DMS153 (cell line): ENCODE measurements at regions not wholly inside any gene's neighbourhood (a gene's known extent, or its start where the extent isn't known, plus 50 kb on each side); places are given as distances from the start of the nearest gene placed in this dataset.

ENCODE experiments used
- DNase-seq: peaks from one replicate; lab custom pipeline; 2025; lab: John Stamatoyannopoulos, UW

DNA sequence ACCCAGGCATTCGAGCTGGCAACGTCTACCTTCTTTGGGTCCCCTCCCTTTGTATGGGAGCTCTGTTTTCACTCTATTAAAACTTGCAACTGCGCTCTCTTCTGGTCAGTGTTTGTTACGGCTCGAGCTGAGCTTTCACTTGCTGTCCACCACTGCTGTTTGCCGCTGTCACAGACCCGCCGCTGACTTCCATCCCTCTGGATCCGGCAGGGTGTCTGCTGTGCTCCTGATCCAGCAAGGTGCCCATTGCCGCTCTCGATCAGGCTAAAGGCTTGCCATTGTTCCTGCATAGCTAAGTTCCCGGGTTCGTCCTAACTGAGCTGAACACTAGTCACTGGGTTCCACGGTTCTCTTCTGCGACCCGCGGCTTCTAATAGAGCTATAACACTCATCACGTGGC lies 183.5 kb upstream of the GALNTL6 start:
- no peak for DNase-seq

DNA sequence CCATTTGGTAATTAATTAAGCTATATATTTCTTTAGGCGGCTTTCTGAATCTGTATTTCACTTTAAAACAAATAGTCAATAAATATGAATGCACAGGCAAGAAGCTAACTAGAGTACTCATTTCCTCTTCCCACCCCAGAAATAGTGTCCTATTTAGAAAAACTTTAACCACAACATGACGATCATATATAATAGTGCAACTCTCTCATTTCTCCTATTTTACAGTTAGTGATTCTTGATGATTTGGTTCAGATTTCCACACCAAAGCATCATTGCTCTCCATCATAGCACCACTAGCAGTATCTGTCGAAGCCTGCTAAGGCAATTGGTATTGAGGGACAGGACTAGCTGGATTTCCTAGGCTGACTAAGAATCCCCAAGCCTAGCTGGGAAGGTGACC lies 184.0 kb upstream of the GALNTL6 start:
- no peak for DNase-seq

DNA sequence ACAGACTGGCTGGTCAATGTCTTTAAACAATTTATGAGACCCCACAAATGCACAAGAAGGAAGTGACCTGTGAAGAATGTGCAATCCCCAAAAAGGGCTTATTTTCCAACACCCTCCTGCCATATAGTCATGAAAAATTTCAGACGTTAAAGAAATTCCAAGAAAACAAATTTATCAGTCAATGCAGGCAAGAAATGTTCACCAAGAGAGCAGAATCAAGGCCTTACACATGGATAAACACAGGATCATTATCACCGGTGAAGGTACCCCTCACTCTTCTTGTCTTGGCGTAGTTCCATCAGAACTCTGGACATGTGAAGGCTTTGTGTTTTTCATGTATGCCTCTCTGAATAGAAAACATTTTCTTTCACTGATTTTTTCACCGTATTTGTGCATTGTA lies 186.7 kb upstream of the GALNTL6 start:
- DNase-seq, result no peak

DNA sequence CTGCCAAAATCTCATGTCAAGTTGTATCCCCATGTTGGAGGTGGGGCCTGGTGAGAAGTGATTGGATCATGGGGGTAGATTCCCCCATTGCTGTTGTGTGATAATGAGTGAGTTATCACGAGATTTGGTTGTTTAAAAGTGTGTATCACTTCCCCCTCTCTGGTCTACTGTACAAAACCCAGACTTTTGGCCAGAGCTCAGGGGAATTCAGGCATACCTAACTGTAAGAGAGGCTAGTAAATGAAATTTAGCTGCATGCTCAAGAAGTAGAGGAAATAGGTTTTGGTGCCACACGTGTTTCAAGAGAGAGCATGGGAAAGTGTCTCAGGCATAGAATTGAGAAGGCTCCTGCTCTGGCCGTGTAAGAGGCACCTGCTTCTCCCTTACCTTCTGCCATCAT lies 190.5 kb upstream of the GALNTL6 start:
- no peak for DNase-seq

DNA sequence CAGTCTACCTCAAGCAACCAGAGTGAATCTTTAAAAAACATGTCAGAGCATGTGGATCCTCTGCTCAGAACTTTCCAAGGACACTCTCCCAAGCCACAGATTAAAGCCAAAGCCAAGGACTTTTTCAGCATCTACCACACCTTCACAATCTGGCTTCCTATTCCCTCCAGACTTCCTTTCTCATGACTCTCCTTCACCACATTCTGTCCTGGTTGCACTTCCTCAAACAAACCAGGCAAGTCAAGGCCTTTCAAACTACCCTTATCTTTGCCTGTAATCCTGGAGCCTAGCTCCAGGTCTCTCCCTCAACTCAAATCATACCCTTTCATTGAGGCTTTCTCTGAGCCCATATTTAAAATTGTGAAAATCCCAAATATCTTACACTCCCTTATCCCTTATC lies 191.6 kb upstream of the GALNTL6 start:
- no peak for DNase-seq

DNA sequence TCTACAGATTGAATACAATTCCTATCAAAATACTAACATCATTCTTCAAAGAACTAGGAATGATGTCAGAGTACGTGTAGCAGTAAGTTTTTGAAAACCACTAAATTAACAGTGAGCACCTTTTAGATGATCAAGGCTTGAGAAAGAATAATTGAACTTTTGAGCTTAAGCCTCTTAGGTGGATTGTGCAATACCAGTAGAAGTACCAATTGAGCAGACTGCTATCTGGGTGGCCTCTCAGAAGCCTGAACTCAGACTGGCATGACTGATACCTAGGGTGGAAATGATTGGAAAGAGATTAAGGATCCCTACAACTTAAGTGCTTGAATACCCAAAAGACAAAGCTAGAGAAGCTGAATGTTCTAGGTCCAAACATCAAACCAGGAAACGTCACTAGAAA lies 200.3 kb upstream of the GALNTL6 start:
- no peak for DNase-seq

DNA sequence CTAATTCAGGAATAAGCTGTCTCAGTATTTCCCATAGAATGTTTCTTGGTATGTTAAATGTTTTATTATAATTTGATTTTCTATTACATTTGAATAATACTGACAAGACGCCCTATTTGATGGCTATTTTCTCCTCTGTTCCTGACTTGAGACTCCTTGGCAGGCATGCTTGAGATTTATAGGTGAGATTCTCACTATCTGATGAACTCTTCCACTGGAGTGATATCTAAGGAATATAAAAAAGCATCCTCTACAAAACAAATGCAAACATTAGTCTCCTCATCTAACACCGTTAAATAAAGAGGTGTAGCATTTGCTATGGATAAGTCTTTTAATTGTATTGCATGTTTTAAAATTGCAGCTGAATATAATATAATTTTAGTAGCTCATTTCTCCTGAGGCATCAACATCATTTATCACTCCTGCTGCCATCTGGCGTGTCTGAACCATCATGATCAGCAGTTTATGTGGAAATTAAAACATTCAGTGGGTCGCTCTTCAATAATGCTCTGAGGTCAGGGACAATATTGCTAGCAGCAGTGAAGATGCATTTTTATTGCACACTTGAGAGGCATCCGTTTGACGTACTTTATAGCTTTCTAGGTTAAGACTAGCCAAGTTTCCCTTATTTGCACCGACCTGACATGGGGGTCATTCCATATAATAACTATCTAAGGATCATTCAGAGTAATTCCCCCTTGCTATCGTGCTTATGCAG lies 210.4 kb upstream of the GALNTL6 start:
- no peak for DNase-seq

DNA sequence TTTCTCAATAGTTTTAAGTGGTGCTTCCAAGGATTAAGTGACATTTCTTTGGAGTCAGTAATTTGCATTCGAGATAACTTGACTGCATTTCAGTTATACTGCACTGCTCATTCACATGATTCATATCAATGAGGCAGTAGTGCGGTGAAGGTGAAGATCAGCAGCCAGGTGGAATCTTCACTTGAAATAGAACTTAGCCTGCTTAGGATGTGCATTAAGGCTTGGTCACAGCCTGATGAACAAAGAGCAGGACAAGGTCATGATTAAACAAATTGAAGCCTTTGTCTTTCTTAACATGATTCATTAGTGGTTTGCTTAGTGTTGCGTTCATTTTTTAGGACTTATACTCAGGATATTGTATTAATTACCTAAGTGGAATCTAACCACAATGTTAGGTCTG lies 212.1 kb upstream of the GALNTL6 start:
- DNase-seq, result no peak

DNA sequence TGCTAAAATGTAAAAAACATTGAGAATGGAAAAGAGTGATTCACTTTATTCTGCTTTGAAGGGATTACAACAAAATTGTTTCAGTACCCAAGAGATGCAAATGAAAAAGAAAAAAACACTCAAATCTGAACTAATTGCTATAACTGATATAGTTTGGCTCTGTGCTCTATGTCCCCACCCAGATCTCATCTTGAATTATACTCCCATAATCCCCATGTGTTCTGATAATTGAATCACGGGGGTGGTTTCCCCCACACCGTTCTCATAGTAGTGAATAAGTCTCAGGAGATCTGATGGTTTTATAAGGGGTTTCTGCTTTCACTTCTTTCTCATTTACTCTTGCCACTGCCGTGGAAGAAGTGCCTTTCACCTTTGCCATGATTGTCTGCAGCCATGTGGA lies 213.6 kb upstream of the GALNTL6 start:
- DNase-seq, result no peak

DNA sequence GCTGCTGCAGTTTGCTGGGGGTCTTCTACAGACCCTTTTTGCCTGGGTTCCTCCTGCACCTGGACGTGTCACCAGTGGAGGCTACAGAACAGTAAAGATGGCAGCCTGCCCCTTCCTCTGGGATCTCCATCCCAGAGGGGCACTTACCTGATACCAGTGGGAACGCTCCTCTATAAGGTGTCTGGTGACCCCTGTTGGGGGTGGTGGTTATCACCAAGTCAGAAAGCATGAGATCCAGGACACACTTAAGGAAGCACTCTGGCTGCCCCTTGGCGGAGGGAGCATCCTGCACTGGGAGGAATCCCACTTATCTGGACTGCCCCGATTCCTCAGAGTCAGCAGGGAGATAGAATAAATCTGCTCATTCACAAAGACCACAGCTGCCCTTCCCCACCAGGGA lies 218.9 kb upstream of the GALNTL6 start:
- no peak for DNase-seq

DNA sequence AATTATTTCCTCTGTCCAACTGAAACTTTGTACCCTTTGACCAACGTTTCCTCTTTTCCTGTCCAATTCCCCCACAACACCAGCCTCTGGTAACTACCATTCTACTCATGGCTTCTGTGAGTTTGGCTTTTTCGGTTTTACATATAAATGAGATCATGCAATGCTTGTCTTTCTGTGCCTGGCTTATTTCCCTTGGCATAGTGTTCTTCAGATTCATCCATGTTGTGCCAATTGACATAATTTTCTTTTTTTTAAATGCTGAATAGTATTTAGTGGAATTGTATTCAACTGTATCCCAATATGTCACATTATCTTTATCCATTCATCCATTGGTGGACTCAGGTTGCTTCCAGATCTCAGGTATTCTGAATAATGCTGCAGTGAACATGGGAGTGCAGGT lies 222.5 kb upstream of the GALNTL6 start:
- no peak for DNase-seq

DNA sequence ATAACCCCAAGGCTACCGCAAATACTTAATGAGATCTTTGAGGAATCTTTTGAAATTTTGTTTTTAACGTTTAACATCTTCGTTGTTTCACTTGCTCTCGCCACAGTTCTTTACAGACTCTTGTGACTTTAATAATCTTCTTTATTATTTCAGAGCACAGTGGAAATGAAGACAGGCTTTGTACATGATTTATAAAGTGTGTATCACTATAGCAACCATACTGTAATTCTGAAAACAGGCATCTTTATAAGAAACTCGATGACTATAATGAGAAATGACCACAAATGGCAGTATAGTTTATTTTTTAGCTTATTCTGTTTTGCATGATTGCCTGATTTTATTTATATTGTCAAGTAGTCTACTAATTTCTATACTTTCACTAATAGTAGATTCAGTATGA lies 224.4 kb upstream of the GALNTL6 start:
- no peak for DNase-seq

DNA sequence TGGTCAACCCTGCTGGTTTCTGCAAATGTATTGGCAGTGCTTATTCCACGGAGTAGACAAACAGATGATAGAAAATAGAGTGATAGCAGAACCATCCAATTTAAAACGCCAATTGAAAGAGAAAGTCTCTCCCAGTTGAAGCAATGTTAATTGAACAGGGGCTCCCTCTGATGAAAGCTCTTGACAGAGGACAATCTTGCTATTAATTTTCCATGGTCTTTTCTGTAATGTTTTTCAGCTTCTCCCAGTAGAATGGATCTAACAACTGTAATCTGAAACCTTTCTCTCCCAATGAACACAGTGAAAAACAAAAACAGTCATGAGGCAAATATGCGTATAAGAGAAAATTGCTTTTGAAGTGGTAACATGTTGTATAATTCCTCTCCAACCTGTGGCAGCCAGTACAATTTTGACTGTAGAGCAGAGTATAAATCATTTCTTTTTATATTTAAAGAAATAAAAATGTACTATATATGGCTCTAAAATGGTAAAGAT lies 225.1 kb upstream of the GALNTL6 start:
- no peak for DNase-seq

DNA sequence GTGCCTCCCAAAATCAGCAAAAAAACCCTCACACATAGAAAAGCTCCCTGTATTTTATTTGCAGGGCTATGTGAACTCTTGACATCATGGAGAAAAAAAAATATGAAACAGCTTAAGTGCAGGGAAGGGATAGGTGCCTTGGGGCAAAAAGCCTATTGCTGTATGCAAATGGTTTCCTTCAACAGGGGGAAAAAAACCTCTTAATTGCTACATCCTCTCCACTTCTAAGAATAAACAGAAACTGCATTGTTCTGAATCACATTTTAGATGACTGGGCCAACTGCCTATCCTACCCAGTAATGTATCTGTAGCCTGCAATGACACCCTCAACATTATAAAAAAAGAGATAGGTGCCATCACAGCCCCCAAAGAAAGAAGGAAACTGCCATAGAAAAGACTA lies 229.4 kb upstream of the GALNTL6 start:
- no peak for DNase-seq

DNA sequence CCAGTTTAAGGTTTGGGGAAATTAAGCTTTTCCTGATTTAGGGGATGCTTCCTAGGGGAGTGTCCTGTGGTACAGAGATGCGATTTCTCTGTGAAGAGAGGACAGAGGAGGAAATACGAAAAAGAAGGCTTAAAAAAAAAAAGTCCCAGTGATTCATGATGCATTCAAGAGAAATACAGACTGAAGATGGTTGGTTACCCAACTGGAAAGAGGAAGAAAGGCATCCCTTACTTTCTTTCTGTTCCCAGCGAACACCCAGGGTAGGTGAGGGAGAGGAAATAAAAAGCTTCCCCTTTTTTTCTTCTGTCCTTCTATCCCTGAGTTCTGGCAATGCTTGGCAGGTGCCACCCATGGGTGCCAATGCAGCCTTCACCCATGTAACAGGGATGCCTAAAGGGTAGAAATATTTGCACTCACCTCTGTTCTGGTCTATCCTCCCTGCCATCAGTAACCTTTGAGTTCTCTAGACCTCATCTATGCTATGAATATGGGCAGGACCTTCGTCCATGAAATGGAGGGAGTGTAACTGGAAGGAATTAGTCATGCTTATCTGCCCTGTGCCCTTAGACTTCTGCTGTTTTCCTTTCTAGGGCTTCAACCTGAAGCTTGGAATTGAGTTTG lies 230.1 kb upstream of the GALNTL6 start:
- no peak for DNase-seq

DNA sequence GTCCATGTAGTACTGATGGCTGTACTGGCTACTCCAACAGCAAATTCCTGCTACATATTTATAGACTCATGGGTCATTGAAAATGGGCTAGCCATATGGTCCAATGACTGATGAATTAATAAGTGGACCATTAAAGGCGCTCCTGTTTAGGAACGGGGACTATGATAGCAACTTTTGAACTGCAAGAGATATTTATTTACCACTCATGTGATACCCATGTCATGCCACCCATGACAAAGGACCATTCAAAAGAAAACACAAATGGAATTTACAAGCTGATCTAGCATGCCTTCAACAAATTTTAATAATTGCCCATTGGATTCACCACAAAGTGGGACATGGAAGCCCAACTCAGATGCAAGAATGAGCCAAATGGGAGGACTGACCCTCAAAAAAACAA lies 240.0 kb upstream of the GALNTL6 start:
- no peak for DNase-seq

DNA sequence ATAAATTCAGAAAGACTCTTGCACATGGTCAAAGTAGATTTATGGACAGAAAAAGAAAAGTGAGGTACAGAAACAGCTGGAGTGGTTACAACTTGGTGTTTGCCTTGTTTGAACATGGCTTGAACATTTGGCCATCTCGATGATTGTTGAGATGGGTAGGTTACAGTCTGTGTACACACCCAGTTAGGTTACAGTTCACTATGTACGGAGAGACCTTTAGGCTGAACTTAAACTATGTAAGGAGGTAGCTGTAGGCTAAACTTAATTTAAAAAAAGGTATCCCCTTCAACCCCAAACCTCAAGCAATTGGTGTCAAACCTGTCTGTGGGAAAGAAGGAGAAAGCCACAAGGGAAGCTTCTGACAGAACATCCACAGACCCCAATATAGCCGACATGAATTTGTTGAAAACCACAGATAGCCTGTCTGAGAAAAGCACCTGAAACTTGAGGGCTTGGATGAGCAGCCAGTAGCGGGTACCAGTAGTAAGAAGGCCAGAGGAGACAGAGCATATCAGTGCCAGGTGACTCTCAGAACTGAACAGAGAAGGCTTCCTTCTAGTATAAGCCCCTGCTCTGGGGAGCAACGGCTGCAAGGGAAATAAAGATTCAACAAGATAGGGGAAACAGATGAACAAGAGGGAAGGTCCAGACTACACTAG lies 247.9 kb upstream of the GALNTL6 start:
- no peak for DNase-seq

DNA sequence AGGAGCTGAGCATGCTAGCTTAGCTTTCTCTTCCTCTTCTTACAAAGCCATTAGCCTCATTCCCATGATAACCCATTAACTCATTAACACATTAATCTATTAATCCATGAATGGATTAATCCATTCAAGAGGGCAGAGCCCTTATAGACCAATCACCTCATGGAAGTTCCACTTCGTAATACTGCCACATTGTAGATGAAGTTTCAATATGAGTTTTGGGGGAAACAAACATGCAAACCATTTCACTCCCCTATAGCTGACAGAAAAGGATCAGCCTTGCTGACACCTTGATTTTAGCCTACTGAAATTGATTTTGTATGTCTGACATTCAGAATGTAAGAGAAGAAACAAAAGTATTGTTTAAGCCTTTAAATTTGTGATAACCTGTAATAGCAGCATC lies 251.8 kb upstream of the GALNTL6 start:
- no peak for DNase-seq

DNA sequence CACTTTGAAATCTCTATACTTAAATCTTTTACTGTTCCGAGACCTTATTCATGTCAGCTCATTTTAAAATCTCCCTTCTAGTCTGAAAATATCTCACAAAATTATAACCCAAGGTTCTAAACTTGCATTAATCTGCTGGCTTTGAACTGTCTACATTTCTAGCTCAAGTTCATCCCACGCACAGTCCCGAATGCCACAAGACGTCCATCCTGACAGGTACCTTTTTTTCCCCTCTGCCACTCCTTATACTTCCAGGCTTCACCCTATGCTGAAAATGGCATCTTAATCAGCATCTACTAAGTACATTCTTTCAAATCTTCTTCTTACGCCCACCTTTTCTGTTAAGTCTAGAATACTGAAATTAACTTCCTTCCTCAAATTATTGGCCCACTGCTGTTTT lies 259.2 kb upstream of the GALNTL6 start:
- DNase-seq, result no peak

DNA sequence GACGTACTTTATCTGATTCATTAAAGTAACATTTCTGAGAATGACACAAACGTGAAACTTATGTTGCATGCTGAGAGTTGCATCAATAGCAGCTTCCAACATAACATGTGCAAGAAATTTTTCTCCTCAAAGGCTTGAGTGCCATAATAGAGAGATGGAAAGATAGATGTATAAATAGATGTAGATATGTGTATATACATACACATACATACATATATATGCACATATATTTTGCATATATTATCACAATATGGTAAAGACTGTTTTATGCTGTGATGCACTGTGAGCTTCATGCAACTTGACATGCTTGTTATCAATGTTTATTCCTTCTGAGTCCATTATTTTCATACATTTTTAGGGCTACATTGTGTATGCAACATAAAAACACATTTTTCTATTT lies 270.6 kb upstream of the GALNTL6 start:
- no peak for DNase-seq

DNA sequence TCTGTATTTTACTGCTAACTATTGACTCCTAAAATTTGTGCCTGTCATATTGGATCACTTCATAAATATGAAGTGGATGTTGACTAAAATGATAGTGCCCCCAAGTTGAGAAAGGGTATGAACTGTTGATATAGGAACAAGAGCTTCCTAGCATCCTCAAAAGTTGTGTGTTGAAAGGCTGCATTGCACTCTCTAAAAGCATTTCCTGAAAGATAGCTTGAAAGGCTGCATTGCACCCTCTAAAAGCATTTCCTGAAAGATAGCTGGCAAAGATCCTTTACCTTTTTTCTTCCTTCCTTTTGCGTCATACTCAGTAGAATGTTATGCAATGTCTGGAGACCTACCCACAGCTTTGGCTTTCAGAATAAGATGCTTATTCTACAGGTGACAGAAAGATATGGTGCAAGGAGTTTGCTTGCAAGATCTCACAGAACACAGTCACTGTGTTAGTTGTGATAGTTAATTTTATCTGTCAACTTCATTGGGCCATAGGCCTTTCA lies 274.6 kb upstream of the GALNTL6 start:
- DNase-seq, result no peak

DNA sequence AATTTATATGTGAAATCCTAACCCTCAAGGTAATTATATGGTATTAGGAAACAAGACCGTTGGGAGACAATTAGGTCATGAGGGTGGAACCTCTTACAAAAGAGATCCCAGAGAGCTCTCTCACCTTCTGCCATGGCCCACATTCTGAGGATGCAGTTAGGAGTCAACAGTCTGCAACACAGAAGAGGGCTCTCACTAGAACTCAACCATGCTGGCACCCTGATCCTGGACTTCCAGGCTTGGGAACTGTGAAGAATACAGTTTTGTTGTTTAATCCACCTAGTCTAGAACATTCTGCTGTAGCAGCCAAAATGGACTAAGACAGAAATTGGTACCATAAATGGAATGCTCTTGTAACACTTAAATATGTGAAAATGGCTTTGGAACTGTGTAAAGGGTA lies 278.8 kb upstream of the GALNTL6 start:
- no peak for DNase-seq

DNA sequence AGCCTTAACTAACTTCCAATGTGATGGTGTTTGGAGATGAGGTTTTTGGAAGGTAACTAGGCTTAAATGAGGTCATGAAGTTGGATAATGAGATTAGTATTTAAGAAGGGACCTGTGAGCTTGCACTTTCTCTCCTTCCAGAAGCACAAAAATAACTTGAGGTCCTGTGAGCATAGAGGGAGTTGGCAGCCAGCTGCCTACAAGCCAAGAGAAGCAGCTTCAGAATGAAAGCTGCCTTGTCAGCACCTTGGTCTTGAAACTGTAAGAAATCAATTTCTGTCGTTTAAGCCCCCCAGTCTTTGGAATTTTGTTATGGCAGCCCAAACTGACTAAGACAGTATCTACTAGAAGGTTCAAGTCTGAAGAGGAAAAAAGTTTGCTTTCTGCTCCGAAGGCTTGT lies 280.2 kb upstream of the GALNTL6 start:
- no peak for DNase-seq
